ENCODE measurements at regions not wholly inside any gene's neighbourhood (a gene's known extent, or its start where the extent isn't known, plus 50 kb on each side); places are given as distances from the start of the nearest gene placed in this dataset.

DNA sequence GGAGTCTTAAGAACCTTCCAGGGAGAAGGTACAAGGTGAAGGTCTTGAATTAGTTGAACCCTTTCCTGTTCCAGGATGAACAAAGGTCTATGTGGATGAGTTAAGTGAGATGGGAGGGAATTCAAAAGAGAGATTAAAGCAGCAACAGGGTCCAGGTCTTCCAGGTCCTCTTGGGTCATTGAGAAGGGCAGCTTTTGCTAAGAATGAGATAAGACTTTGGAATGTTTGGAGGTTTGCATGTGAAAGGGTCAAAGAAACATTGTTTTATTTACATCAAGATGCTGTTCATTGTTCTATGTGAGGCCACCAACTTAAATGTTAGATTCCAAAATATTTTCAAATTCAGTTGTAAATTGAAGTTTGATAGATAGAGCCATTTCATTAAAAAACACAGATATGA is 463.9 kb downstream of the ANXA1 start:
- TF ChIP-seq CTCF (IDR thresholded peaks at IDR 0.05) (no peak), EP300 (IDR thresholded peaks at IDR 0.05) (no peak), POLR2AphosphoS5 (IDR thresholded peaks at IDR 0.05) (no peak)

All from stomach (tissue), 4 donors.